WTC11 (cell line): ENCODE measurements at regions not wholly inside any gene's neighbourhood (a gene's known extent, or its start where the extent isn't known, plus 50 kb on each side); places are given as distances from the start of the nearest gene placed in this dataset.

Experiments
- ATAC-seq: fragments of 200-7000 bp; cut with Tn5 transposase; 2 replicates; pipeline ENCODE4 v1.10.0; 2021; ENCODE audit warnings: mild to moderate bottlenecking, moderate library complexity
- CTCF ChIA-PET: fragments of 300-600 bp; sonication (Branson Sonifier 250); formaldehyde crosslinking; loops from one replicate; lab custom pipeline; 2021; ENCODE audit warnings: antibody characterized with exemption; lab: Charles Lee
- POLR2A ChIA-PET: fragments of 350-600 bp; sonication (Branson Sonifier 250); formaldehyde crosslinking; loops from one replicate; lab custom pipeline; 2021; ENCODE audit warnings: antibody characterized with exemption; lab: Charles Lee
- DNase-seq: peaks from one replicate; pipeline ENCODE4 v3.0.0; 2021; ENCODE audit warnings: low spot score
- H3K27ac Mint-ChIP-seq: 2 replicates; pipeline ENCODE4 v1.8.0; 2021; ENCODE audit warnings: mixed read lengths
- H3K27me3 Mint-ChIP-seq: 2 replicates; pipeline ENCODE4 v1.8.0; 2021; ENCODE audit warnings: low read depth, mild to moderate bottlenecking, moderate library complexity, mixed read lengths
- H3K36me3 Mint-ChIP-seq: 2 replicates; pipeline ENCODE4 v1.8.0; 2021; ENCODE audit warnings: mixed read lengths
- H3K4me1 Mint-ChIP-seq: 2 replicates; pipeline ENCODE4 v1.8.0; 2022; ENCODE audit warnings: mixed read lengths
- H3K4me3 Mint-ChIP-seq: 2 replicates; pipeline ENCODE4 v1.8.0; 2021; ENCODE audit warnings: mild to moderate bottlenecking, moderate library complexity, mixed read lengths
- H3K9me3 Mint-ChIP-seq: 2 replicates; pipeline ENCODE4 v1.8.0; 2021; ENCODE audit warnings: mixed read lengths
- AFF4 ChIP-seq: sonication (generic); formaldehyde crosslinking; IDR thresholded peaks from 2 replicates; pipeline ENCODE4 v1.8.1; 2023; ENCODE audit warnings: mild to moderate bottlenecking, missing genetic modification reagents, borderline replicate concordance
- E2F1 ChIP-seq: sonication (generic); formaldehyde crosslinking; IDR thresholded peaks from 2 replicates; pipeline ENCODE4 v1.8.0; 2022; ENCODE audit warnings: mild to moderate bottlenecking, missing genetic modification reagents
- ERG ChIP-seq: fragments of 250-450 bp; sonication (Bioruptor Pico); IDR thresholded peaks from 2 replicates; pipeline ENCODE4 v1.8.0; 2021; ENCODE audit warnings: mild to moderate bottlenecking
- FOXJ3 ChIP-seq: sonication (generic); formaldehyde crosslinking; IDR thresholded peaks from 2 replicates; pipeline ENCODE4 v1.9.0; 2021; ENCODE audit warnings: missing genetic modification reagents, mild to moderate bottlenecking, borderline replicate concordance
- FOXK1 ChIP-seq: sonication (generic); formaldehyde crosslinking; IDR thresholded peaks from 2 replicates; pipeline ENCODE4 v1.8.0; 2022; ENCODE audit warnings: mild to moderate bottlenecking, moderate library complexity, missing genetic modification reagents
- HMGA2 ChIP-seq: fragments of 250-450 bp; sonication (Bioruptor Pico); IDR thresholded peaks from 2 replicates; pipeline ENCODE4 v1.4.0; 2021; ENCODE audit warnings: mild to moderate bottlenecking, moderate library complexity
- IRF1 ChIP-seq: sonication (generic); formaldehyde crosslinking; IDR thresholded peaks from 2 replicates; pipeline ENCODE4 v1.8.0; 2023; ENCODE audit warnings: missing genetic modification reagents
- KAT7 ChIP-seq: sonication (generic); formaldehyde crosslinking; IDR thresholded peaks from 2 replicates; pipeline ENCODE4 v1.8.1; 2023; ENCODE audit warnings: missing genetic modification reagents, mild to moderate bottlenecking, borderline replicate concordance
- NFE2L1 ChIP-seq: sonication (generic); formaldehyde crosslinking; IDR thresholded peaks from 2 replicates; pipeline ENCODE4 v1.8.1; 2023; ENCODE audit warnings: missing genetic modification reagents
- NFYB ChIP-seq: sonication (generic); formaldehyde crosslinking; conservative IDR thresholded peaks from 2 replicates; pipeline ENCODE4 v1.8.0; 2022; ENCODE audit warnings: low read depth, missing genetic modification reagents
- NR1H2 ChIP-seq: sonication (generic); formaldehyde crosslinking; IDR thresholded peaks from 2 replicates; pipeline ENCODE4 v1.9.0; 2021; ENCODE audit warnings: mild to moderate bottlenecking, moderate library complexity, missing genetic modification reagents
- NR2C2 ChIP-seq: sonication (generic); formaldehyde crosslinking; IDR thresholded peaks from 2 replicates; pipeline ENCODE4 v1.8.0; 2022; ENCODE audit warnings: mild to moderate bottlenecking, missing genetic modification reagents
- PREB ChIP-seq: sonication (generic); formaldehyde crosslinking; IDR thresholded peaks from 2 replicates; pipeline ENCODE4 v1.8.1; 2022; ENCODE audit warnings: mild to moderate bottlenecking, missing genetic modification reagents, moderate library complexity, borderline replicate concordance
- RORB ChIP-seq: fragments of 250-450 bp; sonication (Bioruptor Pico); IDR thresholded peaks from 2 replicates; pipeline ENCODE4 v1.9.0; 2021; ENCODE audit warnings: mild to moderate bottlenecking
- STAT6 ChIP-seq: sonication (generic); formaldehyde crosslinking; conservative IDR thresholded peaks from 2 replicates; pipeline ENCODE4 v1.8.1; 2023; ENCODE audit warnings: mild to moderate bottlenecking, low read depth, missing genetic modification reagents, moderate library complexity
- ZBTB43 ChIP-seq: sonication (generic); formaldehyde crosslinking; IDR thresholded peaks from 2 replicates; pipeline ENCODE4 v1.8.1; 2023; ENCODE audit warnings: mild to moderate bottlenecking, missing genetic modification reagents
- ZNF219 ChIP-seq: sonication (generic); formaldehyde crosslinking; IDR thresholded peaks from 2 replicates; pipeline ENCODE4 v1.8.0; 2023; ENCODE audit warnings: missing genetic modification reagents, mild to moderate bottlenecking, borderline replicate concordance
- ZNF232 ChIP-seq: sonication (generic); formaldehyde crosslinking; IDR thresholded peaks from 2 replicates; pipeline ENCODE4 v1.8.0; 2022; ENCODE audit warnings: mild to moderate bottlenecking, missing genetic modification reagents
- ZNF263 ChIP-seq: sonication (generic); formaldehyde crosslinking; IDR thresholded peaks from 2 replicates; pipeline ENCODE4 v1.8.1; 2022; ENCODE audit warnings: low read depth, mild to moderate bottlenecking, moderate library complexity, missing genetic modification reagents
- ZNF281 ChIP-seq: sonication (generic); formaldehyde crosslinking; IDR thresholded peaks from 2 replicates; pipeline ENCODE4 v1.8.0; 2023; ENCODE audit warnings: mild to moderate bottlenecking, missing genetic modification reagents
- ZNF416 ChIP-seq: fragments of 250-450 bp; sonication (Bioruptor Pico); IDR thresholded peaks from 2 replicates; pipeline ENCODE4 v1.9.0; 2021; ENCODE audit warnings: mild to moderate bottlenecking, inconsistent platforms

GRCh38 chr6:54710456-54710855, 136.1 kb upstream of the FAM83B start:
- TF ChIP-seq ERG: no peak
- TF ChIP-seq NR2C2: no peak
- no peak for TF ChIP-seq HMGA2
- TF ChIP-seq NR1H2: no peak
- no peak for TF ChIP-seq E2F1 (CRISPR knock-in tag)
- no peak for TF ChIP-seq ZNF263 (CRISPR knock-in tag)
- no peak for TF ChIP-seq RORB (CRISPR knock-in tag)
- TF ChIP-seq PREB (CRISPR knock-in tag): no peak
- TF ChIP-seq STAT6 (CRISPR knock-in tag): no peak
- TF ChIP-seq IRF1 (CRISPR knock-in tag): no peak
- TF ChIP-seq FOXJ3: no peak
- no peak for TF ChIP-seq KAT7
- TF ChIP-seq NFYB (CRISPR knock-in tag): no peak
- TF ChIP-seq AFF4 (CRISPR knock-in tag): no peak
- no peaks in the 10 kb centered on the region for H3K36me3 Mint-ChIP-seq
- H3K4me3 Mint-ChIP-seq: no peak overlapping the region
- ChIA-PET POLR2A (no interaction called here), CTCF (no interaction called here)
- no peak for ATAC-seq
- no peaks in the 10 kb centered on the region for H3K27me3 Mint-ChIP-seq
- H3K4me1 Mint-ChIP-seq: peaks cover 27% of the 10 kb centered on the region
- no peaks in the 10 kb centered on the region for H3K9me3 Mint-ChIP-seq
- H3K27ac Mint-ChIP-seq: no peak overlapping the region
- DNase-seq: no peak

- H3K4me1 Mint-ChIP-seq: peaks cover 9% of the 10 kb centered on the region
- TF ChIP-seq ZNF416 (CRISPR knock-in tag) (no peak), ZBTB43 (CRISPR knock-in tag) (no peak), ZNF219 (no peak), NFE2L1 (CRISPR knock-in tag) (no peak), ZNF232 (no peak), ZNF281 (CRISPR knock-in tag) (no peak), FOXK1 (no peak)
- H3K27ac Mint-ChIP-seq: no peak overlapping the region
- no peak overlapping the region for H3K4me3 Mint-ChIP-seq
- no peaks in the 10 kb centered on the region for H3K9me3 Mint-ChIP-seq
- no peak for DNase-seq
- CTCF ChIA-PET: no interaction called here
- POLR2A ChIA-PET: no interaction called here
- ATAC-seq: no peak
- no peaks in the 10 kb centered on the region for H3K36me3 Mint-ChIP-seq
- H3K27me3 Mint-ChIP-seq: no peaks in the 10 kb centered on the region
Observed at GRCh38 chr6:54716010-54716409, 130.6 kb upstream of the FAM83B start.
